NCI-H345 (cell line): ENCODE measurements at regions not wholly inside any gene's neighbourhood (a gene's known extent, or its start where the extent isn't known, plus 50 kb on each side); places are given as distances from the start of the nearest gene placed in this dataset.
"Not testable (repeated sequence)": the region's sequence is repeated elsewhere in the genome, so short reads cannot be mapped to it uniquely, and the experiment has no call there.

Experiments used
- DNase-seq: peaks from one replicate; lab custom pipeline; 2025; lab: John Stamatoyannopoulos, UW

GRCh38 chr6:144535630-144536029 is 250.5 kb downstream of the UTRN start:
- DNase-seq, result no peak

- DNase-seq, result no peak
Measured at GRCh38 chr6:144536079-144536478, 250.9 kb downstream of the UTRN start.

GRCh38 chr6:144543006-144543871 is 258.1 kb downstream of the UTRN start:
- no peak for DNase-seq

- DNase-seq, result no peak
Measured at GRCh38 chr6:144544266-144544830, 259.2 kb downstream of the UTRN start.

- no peak for DNase-seq
Measured at GRCh38 chr6:144546807-144547206, 261.7 kb downstream of the UTRN start.

- DNase-seq, result no peak
Measured at GRCh38 chr6:144547409-144547808, 262.3 kb downstream of the UTRN start.

- DNase-seq, result no peak
Measured at GRCh38 chr6:144548536-144548935, 263.4 kb downstream of the UTRN start.

GRCh38 chr6:144549837-144550747 is 265.0 kb downstream of the UTRN start:
- no peak for DNase-seq

- no peak for DNase-seq
Measured at GRCh38 chr6:144551339-144551738, 266.2 kb downstream of the UTRN start.

GRCh38 chr6:144555066-144555465 is 269.9 kb downstream of the UTRN start:
- DNase-seq, result no peak

- no peak for DNase-seq
Measured at GRCh38 chr6:144559865-144560593, 274.9 kb downstream of the UTRN start.

GRCh38 chr6:144561455-144562043 is 276.4 kb downstream of the UTRN start:
- DNase-seq, result no peak

- no peak for DNase-seq
Measured at GRCh38 chr6:144564202-144564601, 279.1 kb downstream of the UTRN start.

GRCh38 chr6:144566868-144567615 is 281.9 kb downstream of the UTRN start:
- DNase-seq, result no peak

GRCh38 chr6:144568241-144568640 is 283.1 kb downstream of the UTRN start:
- DNase-seq, result no peak

- DNase-seq, result not testable (repeated sequence)
Measured at GRCh38 chr6:144572541-144572940, 287.4 kb downstream of the UTRN start.

GRCh38 chr6:144574796-144575195 is 289.7 kb downstream of the UTRN start:
- DNase-seq, result no peak

GRCh38 chr6:144575327-144575726 is 290.2 kb downstream of the UTRN start:
- no peak for DNase-seq

GRCh38 chr6:144576871-144577270 is 291.7 kb downstream of the UTRN start:
- DNase-seq, result no peak
